Spleen (tissue), 7 donors: ENCODE measurements at regions not wholly inside any gene's neighbourhood (a gene's known extent, or its start where the extent isn't known, plus 50 kb on each side); places are given as distances from the start of the nearest gene placed in this dataset.

Experiments
- CTCF ChIP-seq, 11 experiments: fragments of 200-600 bp in 7 of 11; fragments of 450-650 bp in 4 of 11; sonication (generic) in 4 of 11; IDR thresholded peaks in 8 of 11; conservative IDR thresholded peaks in 3 of 11; 1 replicate in 7 of 11; 2 replicates in 4 of 11; pipeline versions ENCODE4 v1.4.0 to v1.8.0; 2016 to 2021; ENCODE audit warnings: antibody characterized with exemption in 11 of 11, inconsistent platforms in 4 of 11, mild to moderate bottlenecking in 1 of 11
- POLR2A ChIP-seq, 3 donors: fragments of 450-650 bp; IDR thresholded peaks; one replicate each; pipeline ENCODE4 v1.5.1; 2017; ENCODE audit warnings: antibody characterized with exemption in 3 of 3, mild to moderate bottlenecking in 1 of 3
- POLR2AphosphoS5 ChIP-seq, 3 donors: sonication (generic); formaldehyde crosslinking; IDR thresholded peaks; one replicate each; pipeline ENCODE4 v1.5.1; 2017; ENCODE audit warnings: antibody characterized with exemption in 3 of 3
- donor health status: DM: no; HTN: no; CAD: no; lungs with moderate emphysema.
- donor health status: DM: no; HTN: no; CAD: no.
- donor health status: DM: no; HTN: no; CAD: no.

GRCh38 chr13:22080832-22081231 lies 410.0 kb downstream of the FGF9 start:
- TF ChIP-seq CTCF (IDR thresholded peaks at IDR 0.05 in 8 of 11, conservative IDR thresholded peaks at IDR 0.05 in 3 of 11) (no peak), POLR2A (IDR thresholded peaks at IDR 0.05) (no peak), POLR2AphosphoS5 (IDR thresholded peaks at IDR 0.05) (no peak)
